ENCODE measurements at regions not wholly inside any gene's neighbourhood (a gene's known extent, or its start where the extent isn't known, plus 50 kb on each side); places are given as distances from the start of the nearest gene placed in this dataset.

- H3K27ac Mint-ChIP-seq: no peak overlapping the region
- TF ChIP-seq CTCF (IDR thresholded peaks at IDR 0.05; ENCODE audit: unreplicated experiment): no peak
- DNase-seq (ENCODE audit: low spot score, unreplicated experiment): no peak
- H3K9me3 Mint-ChIP-seq (ENCODE audit: low read depth): peaks cover 8% of the 10 kb centered on the region
- no peaks in the 10 kb centered on the region for H3K4me1 Mint-ChIP-seq (ENCODE audit: low read depth)
- no peaks in the 10 kb centered on the region for H3K36me3 Mint-ChIP-seq (ENCODE audit: insufficient read depth)
- no peak overlapping the region for H3K4me3 Mint-ChIP-seq (ENCODE audit: low read depth)
- H3K27me3 Mint-ChIP-seq: no peaks in the 10 kb centered on the region
Observed at GRCh38 chr12:47353508-47353907, 273.7 kb upstream of the AMIGO2 start.

DNA sequence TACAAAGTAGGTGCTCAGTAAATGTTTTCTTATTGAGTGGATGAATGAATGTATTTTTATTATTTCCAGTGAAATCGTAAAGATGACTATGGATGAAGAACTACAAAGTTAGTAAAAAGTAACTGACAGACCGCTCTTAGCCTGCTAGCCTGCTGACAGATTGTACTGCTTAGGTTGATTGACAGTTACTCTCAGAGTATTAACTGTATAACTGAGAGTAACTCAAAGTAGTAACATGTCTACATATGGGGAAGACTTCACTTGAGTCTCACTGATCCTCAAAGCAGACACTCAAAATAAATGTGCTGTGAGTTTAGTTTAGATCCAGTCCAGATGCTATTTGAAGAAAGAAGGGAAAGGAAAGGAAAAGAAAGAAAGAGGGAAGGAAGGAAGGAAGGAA lies 272.3 kb upstream of the AMIGO2 start:
- DNase-seq (ENCODE audit: low spot score, unreplicated experiment): no peak
- Mint-ChIP-seq H3K4me3 (ENCODE audit: low read depth) (no peak overlapping the region), H3K27me3 (no peaks in the 10 kb centered on the region), H3K4me1 (ENCODE audit: low read depth) (no peaks in the 10 kb centered on the region), H3K27ac (no peak overlapping the region), H3K36me3 (ENCODE audit: insufficient read depth) (no peaks in the 10 kb centered on the region), H3K9me3 (ENCODE audit: low read depth) (peaks cover 8% of the 10 kb centered on the region)
- TF ChIP-seq CTCF (IDR thresholded peaks at IDR 0.05; ENCODE audit: unreplicated experiment): no peak

DNA sequence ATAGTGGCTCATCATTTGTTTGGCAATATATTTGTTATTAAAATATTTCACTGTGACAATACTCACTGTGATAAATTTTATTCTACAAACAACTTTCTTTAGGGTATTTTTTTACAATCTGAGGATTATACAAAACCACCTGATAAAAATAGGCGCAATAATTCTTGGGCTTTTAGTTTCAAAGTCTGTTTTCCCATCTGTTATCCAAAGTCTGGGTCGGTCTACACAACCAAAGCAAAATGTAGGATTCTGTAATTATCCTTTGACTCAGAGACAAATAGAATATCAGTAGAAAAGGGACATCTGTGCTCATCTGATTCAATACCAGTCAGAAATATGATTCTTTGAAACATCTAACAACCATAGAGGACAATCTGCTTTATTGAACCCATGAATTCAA lies 271.8 kb upstream of the AMIGO2 start:
- Mint-ChIP-seq H3K27ac (no peak overlapping the region), H3K36me3 (ENCODE audit: insufficient read depth) (no peaks in the 10 kb centered on the region), H3K9me3 (ENCODE audit: low read depth) (peaks cover 8% of the 10 kb centered on the region), H3K4me1 (ENCODE audit: low read depth) (peaks cover 3% of the 10 kb centered on the region), H3K27me3 (no peaks in the 10 kb centered on the region), H3K4me3 (ENCODE audit: low read depth) (no peak overlapping the region)
- no peak for DNase-seq (ENCODE audit: low spot score, unreplicated experiment)
- TF ChIP-seq CTCF (IDR thresholded peaks at IDR 0.05; ENCODE audit: unreplicated experiment): no peak

DNA sequence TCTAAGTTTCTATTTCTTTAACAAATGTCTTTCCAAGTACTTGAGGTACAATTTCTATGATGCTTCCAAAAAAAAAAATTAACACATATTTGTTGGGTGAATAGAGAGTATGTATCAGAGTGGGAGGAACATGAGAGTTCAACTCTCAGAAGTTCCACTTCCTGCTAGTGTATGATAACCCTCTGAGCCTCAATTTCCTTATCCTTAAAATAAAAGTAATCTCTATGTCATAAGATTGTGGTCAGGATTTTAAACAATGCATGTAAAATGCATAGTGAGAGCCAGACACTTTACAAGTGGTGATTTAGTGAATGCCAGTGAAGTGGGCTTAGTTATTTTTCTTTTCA lies 270.3 kb upstream of the AMIGO2 start:
- Mint-ChIP-seq H3K36me3 (ENCODE audit: insufficient read depth) (no peaks in the 10 kb centered on the region), H3K27ac (no peak overlapping the region), H3K4me3 (ENCODE audit: low read depth) (no peak overlapping the region), H3K9me3 (ENCODE audit: low read depth) (peaks cover 5% of the 10 kb centered on the region), H3K27me3 (no peaks in the 10 kb centered on the region), H3K4me1 (ENCODE audit: low read depth) (peaks cover 10% of the 10 kb centered on the region)
- TF ChIP-seq CTCF (IDR thresholded peaks at IDR 0.05; ENCODE audit: unreplicated experiment): no peak
- DNase-seq (ENCODE audit: low spot score, unreplicated experiment): no peak

- peaks cover 5% of the 10 kb centered on the region for H3K9me3 Mint-ChIP-seq (ENCODE audit: low read depth)
- no peak for TF ChIP-seq CTCF (IDR thresholded peaks at IDR 0.05; ENCODE audit: unreplicated experiment)
- H3K4me3 Mint-ChIP-seq (ENCODE audit: low read depth): no peak overlapping the region
- H3K4me1 Mint-ChIP-seq (ENCODE audit: low read depth): peaks cover 10% of the 10 kb centered on the region
- no peak for DNase-seq (ENCODE audit: low spot score, unreplicated experiment)
- H3K27me3 Mint-ChIP-seq: no peaks in the 10 kb centered on the region
- H3K36me3 Mint-ChIP-seq (ENCODE audit: insufficient read depth): no peaks in the 10 kb centered on the region
- H3K27ac Mint-ChIP-seq: no peak overlapping the region
Observed at GRCh38 chr12:47349137-47350061, 269.6 kb upstream of the AMIGO2 start.
